ENCODE measurements at regions not wholly inside any gene's neighbourhood (a gene's known extent, or its start where the extent isn't known, plus 50 kb on each side); places are given as distances from the start of the nearest gene placed in this dataset.

DNA sequence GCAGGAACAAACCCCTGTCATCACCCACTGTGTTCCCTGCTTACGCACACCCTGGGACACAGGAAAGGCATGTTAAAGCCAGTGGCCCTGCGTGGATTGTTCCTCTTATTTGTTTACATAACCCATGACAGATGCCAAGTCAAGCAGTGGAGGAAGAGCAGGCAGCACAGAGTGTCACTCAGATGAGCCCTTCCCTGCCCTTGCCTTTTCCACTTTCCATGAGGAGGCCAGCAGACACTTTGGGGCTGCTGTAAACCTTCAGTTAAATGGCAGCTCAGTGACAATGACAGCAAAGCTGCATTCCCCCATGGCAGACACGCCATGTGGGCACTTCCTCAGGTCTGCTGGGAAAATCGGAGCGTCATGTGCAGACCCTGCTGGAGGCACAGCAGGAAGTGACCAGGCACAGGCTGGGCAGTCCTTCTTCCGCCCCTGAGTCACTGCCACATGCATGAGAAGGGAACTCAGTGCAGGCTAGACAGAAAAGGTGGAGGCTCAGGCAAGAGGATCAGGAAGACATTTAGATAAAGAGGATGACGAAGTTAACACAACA, 216.8 kb upstream of the PIK3R1 start:
- Histone ChIP-seq H3K4me3 (ENCODE audit: severe bottlenecking) (no peak overlapping the region), H3K4me1 (ENCODE audit: insufficient read depth, poor library complexity, severe bottlenecking) (no peaks in the 10 kb centered on the region), H3K9me3 (ENCODE audit: severe bottlenecking) (no peaks in the 10 kb centered on the region), H3K36me3 (ENCODE audit: low read depth) (no peaks in the 10 kb centered on the region), H3K27me3 (ENCODE audit: insufficient read depth, poor library complexity, severe bottlenecking) (no peaks in the 10 kb centered on the region), H3K27ac (ENCODE audit: poor library complexity, severe bottlenecking) (no peak overlapping the region)
- no peak for DNase-seq (ENCODE audit: low spot score)
- TF ChIP-seq, protein P1, sequence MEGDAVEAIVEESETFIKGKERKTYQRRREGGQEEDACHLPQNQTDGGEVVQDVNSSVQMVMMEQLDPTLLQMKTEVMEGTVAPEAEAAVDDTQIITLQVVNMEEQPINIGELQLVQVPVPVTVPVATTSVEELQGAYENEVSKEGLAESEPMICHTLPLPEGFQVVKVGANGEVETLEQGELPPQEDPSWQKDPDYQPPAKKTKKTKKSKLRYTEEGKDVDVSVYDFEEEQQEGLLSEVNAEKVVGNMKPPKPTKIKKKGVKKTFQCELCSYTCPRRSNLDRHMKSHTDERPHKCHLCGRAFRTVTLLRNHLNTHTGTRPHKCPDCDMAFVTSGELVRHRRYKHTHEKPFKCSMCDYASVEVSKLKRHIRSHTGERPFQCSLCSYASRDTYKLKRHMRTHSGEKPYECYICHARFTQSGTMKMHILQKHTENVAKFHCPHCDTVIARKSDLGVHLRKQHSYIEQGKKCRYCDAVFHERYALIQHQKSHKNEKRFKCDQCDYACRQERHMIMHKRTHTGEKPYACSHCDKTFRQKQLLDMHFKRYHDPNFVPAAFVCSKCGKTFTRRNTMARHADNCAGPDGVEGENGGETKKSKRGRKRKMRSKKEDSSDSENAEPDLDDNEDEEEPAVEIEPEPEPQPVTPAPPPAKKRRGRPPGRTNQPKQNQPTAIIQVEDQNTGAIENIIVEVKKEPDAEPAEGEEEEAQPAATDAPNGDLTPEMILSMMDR (IDR thresholded peaks at IDR 0.05; ENCODE audit: poor library complexity, severe bottlenecking) = no peak
- ATAC-seq (ENCODE audit: low read depth) = peak; percentile 46; the same call in 1 of the 3 replicates

DNA sequence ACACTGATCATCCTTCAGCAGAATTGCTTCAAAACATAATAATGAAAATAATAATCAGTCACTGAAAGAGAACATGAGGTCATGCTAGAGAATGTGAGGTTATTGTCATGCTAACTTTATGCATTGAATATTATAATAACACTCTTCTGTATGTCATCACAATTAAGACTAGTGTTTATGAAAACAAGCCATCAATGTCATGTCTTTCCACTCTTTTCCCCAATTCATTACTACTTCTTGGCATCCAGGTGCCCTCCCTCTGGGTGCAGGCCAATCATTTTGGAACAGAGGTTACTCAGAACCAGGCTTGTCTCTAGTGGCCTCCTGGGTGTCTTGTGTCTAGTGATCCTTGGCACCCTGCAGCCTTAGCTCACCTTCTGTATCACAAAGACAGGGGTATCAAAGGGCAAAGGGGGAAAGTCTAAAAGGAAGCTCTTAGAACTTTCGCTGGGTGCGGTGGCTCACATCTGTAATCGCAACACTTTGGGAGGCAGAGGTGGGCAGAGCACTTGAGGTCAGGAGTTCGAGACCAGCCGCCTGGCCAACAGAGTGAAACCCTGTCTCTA, 217.6 kb upstream of the PIK3R1 start:
- H3K27ac ChIP-seq (ENCODE audit: poor library complexity, severe bottlenecking) = no peak overlapping the region
- TF ChIP-seq, protein P1 (IDR thresholded peaks at IDR 0.05; ENCODE audit: poor library complexity, severe bottlenecking) = no peak
- H3K36me3 ChIP-seq (ENCODE audit: low read depth) = no peaks in the 10 kb centered on the region
- no peak overlapping the region for H3K4me3 ChIP-seq (ENCODE audit: severe bottlenecking)
- H3K27me3 ChIP-seq (ENCODE audit: insufficient read depth, poor library complexity, severe bottlenecking) = no peaks in the 10 kb centered on the region
- H3K9me3 ChIP-seq (ENCODE audit: severe bottlenecking) = no peaks in the 10 kb centered on the region
- DNase-seq (ENCODE audit: low spot score) (no peak), ATAC-seq (ENCODE audit: low read depth) (no peak)
- peaks cover 2% of the 10 kb centered on the region for H3K4me1 ChIP-seq (ENCODE audit: insufficient read depth, poor library complexity, severe bottlenecking)

DNA sequence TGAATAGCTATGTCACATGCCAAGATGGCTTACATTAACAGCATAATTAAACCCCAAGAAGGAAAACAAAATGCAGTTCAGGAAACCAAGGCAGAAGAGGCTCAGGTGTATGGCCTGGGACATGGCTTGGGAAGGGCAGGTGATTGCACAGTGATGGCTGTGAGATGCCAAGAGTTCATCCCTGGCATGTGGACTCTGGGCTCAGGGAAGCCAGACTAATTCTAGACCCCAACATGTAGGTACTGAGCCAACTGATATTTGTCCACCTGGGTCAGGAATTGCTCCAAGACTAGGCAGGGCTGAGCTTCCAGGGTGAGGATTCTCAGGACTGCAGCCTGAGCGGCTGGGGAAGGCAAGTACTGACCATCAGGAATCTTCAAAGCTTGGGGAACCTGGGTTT, 218.4 kb upstream of the PIK3R1 start:
- H3K4me1 ChIP-seq (ENCODE audit: insufficient read depth, poor library complexity, severe bottlenecking) = peaks cover 10% of the 10 kb centered on the region
- no peaks in the 10 kb centered on the region for H3K27me3 ChIP-seq (ENCODE audit: insufficient read depth, poor library complexity, severe bottlenecking)
- TF ChIP-seq, protein P1 (IDR thresholded peaks at IDR 0.05; ENCODE audit: poor library complexity, severe bottlenecking) = no peak
- no peaks in the 10 kb centered on the region for H3K36me3 ChIP-seq (ENCODE audit: low read depth)
- no peaks in the 10 kb centered on the region for H3K9me3 ChIP-seq (ENCODE audit: severe bottlenecking)
- ATAC-seq (ENCODE audit: low read depth) (no peak), DNase-seq (ENCODE audit: low spot score) (no peak)
- H3K4me3 ChIP-seq (ENCODE audit: severe bottlenecking) = no peak overlapping the region
- H3K27ac ChIP-seq (ENCODE audit: poor library complexity, severe bottlenecking) = no peak overlapping the region

DNA sequence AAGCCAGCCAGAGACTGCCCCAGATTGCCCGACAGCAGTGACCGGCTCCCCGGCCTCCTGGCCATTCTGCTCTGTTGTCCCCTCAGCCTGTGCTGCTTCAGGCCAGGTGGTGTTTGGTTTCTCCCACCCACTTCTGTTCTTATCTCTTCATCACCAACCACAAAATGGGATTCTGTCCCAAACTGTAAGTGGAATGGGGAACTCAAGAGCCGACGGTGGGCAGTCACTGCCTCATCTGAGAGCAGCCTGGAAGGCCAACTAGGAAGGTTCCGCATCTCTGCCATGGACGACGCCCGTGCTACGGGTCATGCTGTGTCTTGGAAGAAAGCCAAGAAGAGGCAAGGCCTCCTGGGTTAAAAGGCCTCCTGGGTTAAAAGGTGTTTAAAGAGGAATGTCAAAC, 219.0 kb upstream of the PIK3R1 start:
- Histone ChIP-seq H3K27me3 (ENCODE audit: insufficient read depth, poor library complexity, severe bottlenecking) (no peaks in the 10 kb centered on the region), H3K36me3 (ENCODE audit: low read depth) (no peaks in the 10 kb centered on the region), H3K9me3 (ENCODE audit: severe bottlenecking) (no peaks in the 10 kb centered on the region), H3K4me3 (ENCODE audit: severe bottlenecking) (no peak overlapping the region), H3K4me1 (ENCODE audit: insufficient read depth, poor library complexity, severe bottlenecking) (peaks cover 10% of the 10 kb centered on the region), H3K27ac (ENCODE audit: poor library complexity, severe bottlenecking) (no peak overlapping the region)
- DNase-seq (ENCODE audit: low spot score) = no peak
- TF ChIP-seq, protein P1 (IDR thresholded peaks at IDR 0.05; ENCODE audit: poor library complexity, severe bottlenecking) = no peak
- no peak for ATAC-seq (ENCODE audit: low read depth)

DNA sequence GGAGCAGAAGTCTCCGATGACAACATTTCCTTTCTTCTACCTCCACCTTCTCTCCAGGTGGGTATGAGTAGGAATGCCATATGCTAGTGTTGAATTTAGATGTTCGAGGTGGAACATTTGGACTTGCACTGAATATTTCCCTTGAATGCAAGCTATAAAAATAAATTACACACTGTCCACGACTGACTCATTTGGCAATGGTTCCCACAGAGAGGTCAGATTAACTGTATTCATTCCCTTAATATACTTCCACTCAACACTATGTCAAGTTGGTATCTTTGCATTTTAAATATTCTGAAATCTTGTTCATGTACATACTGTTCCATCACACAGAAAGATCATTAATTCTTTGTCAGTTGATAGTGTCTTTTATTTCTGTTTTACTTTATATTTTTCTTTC, 222.6 kb upstream of the PIK3R1 start:
- H3K36me3 ChIP-seq (ENCODE audit: low read depth) = no peaks in the 10 kb centered on the region
- H3K27me3 ChIP-seq (ENCODE audit: insufficient read depth, poor library complexity, severe bottlenecking) = no peaks in the 10 kb centered on the region
- TF ChIP-seq, protein P1 (IDR thresholded peaks at IDR 0.05; ENCODE audit: poor library complexity, severe bottlenecking) = no peak
- ATAC-seq (ENCODE audit: low read depth) (peak; percentile 48; the same call in 2 of the 3 replicates), DNase-seq (ENCODE audit: low spot score) (no peak)
- no peak overlapping the region for H3K4me3 ChIP-seq (ENCODE audit: severe bottlenecking)
- H3K4me1 ChIP-seq (ENCODE audit: insufficient read depth, poor library complexity, severe bottlenecking) = peaks cover 10% of the 10 kb centered on the region
- no peaks in the 10 kb centered on the region for H3K9me3 ChIP-seq (ENCODE audit: severe bottlenecking)
- H3K27ac ChIP-seq (ENCODE audit: poor library complexity, severe bottlenecking) = peak overlapping the region; percentile 42

All from RWPE2 (cell line).